GM21737 (cell line): ENCODE measurements at regions not wholly inside any gene's neighbourhood (a gene's known extent, or its start where the extent isn't known, plus 50 kb on each side); places are given as distances from the start of the nearest gene placed in this dataset.
"Not testable (repeated sequence)": the region's sequence is repeated elsewhere in the genome, so short reads cannot be mapped to it uniquely, and the experiment has no call there.

Source experiments
- ATAC-seq: cut with Tn5 transposase; IDR thresholded peaks from one replicate; pipeline ENCODE4 v1.9.1; 2021; ENCODE audit warnings: mild to moderate bottlenecking, moderate library complexity; ENCODE audit not compliant: unreplicated experiment

- no peak for ATAC-seq
Observed at GRCh38 chr6:155894262-155894661, 438.6 kb upstream of the NOX3 start.

GRCh38 chr6:155890409-155890808 lies 434.8 kb upstream of the NOX3 start:
- no peak for ATAC-seq

GRCh38 chr6:155889410-155889809 lies 433.8 kb upstream of the NOX3 start:
- no peak for ATAC-seq

- ATAC-seq = no peak
Observed at GRCh38 chr6:155887421-155887820, 431.8 kb upstream of the NOX3 start.

- no peak for ATAC-seq
Observed at GRCh38 chr6:155883741-155884140, 428.1 kb upstream of the NOX3 start.

GRCh38 chr6:155883334-155883731 lies 427.7 kb upstream of the NOX3 start:
- ATAC-seq = no peak

DNA sequence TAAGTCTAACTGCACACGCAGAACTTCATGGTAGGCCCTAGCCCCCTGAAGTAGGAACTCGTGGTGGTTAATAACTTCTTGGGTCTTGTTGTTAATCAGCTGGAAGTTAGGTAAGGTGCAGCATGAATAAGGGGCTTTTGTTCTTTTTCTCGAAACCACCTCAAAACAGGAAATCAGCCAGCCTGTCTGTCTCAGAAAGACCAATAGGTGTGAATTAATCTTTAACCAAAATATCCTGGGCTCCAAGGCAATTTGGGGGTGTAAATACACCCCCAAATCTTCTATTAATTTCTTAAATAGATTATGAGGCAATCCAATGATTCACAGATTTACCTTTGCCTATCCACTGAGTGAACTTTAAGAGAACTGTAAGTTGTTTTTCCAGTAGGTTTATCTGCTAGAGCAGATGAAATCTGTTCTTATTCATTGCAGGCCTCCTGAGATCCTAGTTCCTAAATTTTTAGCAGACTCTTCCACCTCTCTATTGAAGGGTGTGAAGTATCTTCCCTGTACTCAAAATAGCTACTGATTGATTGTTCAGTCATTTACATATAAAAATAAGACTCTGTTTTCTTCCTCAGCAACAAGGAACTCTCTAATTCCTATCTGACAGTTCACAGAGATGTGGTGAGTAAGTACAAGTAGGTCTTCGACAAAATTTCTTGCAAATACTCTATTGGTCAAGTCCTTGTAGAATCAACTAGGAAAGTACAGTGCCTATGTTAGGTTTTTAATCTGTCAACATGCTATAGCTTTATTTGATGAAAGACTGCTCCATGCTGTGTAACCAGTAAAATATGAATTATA lies 427.1 kb upstream of the NOX3 start:
- ATAC-seq = peak; percentile 91

- no peak for ATAC-seq
Observed at GRCh38 chr6:155881826-155882526, 426.3 kb upstream of the NOX3 start.

GRCh38 chr6:155880900-155881299 lies 425.3 kb upstream of the NOX3 start:
- ATAC-seq = no peak

GRCh38 chr6:155872961-155873360 lies 417.3 kb upstream of the NOX3 start:
- no peak for ATAC-seq

DNA sequence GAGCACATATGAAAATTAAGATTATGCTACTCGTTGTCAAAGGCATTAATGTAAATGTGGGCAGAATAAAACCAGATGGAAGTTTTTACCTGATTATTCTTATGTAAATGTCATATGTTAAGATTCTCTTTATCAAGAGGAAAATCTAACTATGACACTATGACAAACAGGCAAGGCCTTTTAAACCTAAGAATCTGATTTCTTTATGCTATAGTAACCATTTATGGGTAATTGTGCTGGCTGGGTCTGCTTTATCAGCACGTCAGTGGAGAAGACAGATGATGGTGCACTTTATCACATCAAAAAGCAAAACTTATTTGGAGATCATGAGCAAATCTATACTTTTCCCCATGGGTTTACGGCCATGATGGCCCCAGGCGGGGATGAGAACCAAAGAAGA lies 412.0 kb upstream of the NOX3 start:
- ATAC-seq = no peak

- not testable (repeated sequence) for ATAC-seq
Observed at GRCh38 chr6:155866676-155867390, 411.2 kb upstream of the NOX3 start.

DNA sequence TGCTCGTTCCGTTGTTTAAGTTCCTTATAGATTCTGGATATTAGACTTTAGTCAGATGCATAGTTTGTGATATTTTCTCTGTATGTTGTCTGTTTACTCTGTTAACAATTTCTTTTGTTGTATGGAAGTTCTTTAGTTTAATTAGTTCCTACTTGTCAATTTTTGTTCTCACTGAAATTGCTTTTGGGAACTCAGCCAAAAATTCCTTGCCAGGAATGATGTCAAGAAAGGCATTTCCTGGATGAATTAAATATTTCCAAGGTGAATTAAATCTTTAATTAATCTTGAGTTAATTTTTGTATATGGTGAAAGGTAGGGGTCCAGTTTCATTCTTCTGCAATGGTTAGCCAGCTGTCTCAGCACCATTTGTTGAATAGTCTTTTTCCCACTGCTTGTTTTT lies 406.2 kb upstream of the NOX3 start:
- no peak for ATAC-seq

- ATAC-seq = not testable (repeated sequence)
Observed at GRCh38 chr6:155858906-155859305, 403.3 kb upstream of the NOX3 start.

- ATAC-seq = no peak
Observed at GRCh38 chr6:155854787-155855186, 399.1 kb upstream of the NOX3 start.

- ATAC-seq = no peak
Observed at GRCh38 chr6:155853011-155853410, 397.4 kb upstream of the NOX3 start.

DNA sequence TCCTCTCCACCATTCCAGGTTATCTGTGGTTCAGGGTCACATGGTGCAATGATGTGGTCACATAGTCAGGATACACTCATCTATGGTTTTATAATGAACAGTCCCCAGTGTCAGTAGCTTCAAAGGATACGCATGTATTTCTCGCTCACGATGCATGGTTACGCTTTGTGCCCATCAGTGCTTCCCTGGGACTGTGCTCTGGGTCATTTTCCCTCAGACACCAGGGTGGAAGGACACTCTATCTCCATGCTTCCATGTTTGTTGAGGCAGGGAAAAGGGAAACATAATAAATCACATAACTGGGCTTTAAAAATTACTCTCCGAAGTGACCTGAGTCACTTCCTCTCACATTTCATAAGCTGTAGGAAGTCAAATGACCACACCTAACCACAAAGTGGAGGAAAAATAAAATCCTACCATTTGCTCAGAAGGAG lies 394.8 kb upstream of the NOX3 start:
- no peak for ATAC-seq

DNA sequence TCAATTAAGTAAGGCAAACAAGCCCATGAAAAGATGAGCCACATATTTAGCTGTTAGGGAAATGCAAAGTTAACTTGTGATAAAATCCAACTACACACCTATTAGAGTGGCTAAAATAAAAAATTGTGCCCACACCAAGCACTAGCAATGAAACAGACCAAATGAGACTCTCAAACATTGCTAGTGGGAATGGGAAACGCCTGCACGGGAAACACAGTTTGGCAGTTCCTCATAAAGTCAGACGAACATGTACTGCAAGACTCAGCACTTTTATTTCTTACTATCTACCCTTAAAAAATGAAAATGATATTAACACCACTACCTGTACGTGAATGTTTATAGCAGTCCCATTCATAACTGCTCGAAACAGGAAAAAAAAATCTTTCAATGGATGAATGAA lies 392.1 kb upstream of the NOX3 start:
- ATAC-seq = no peak

DNA sequence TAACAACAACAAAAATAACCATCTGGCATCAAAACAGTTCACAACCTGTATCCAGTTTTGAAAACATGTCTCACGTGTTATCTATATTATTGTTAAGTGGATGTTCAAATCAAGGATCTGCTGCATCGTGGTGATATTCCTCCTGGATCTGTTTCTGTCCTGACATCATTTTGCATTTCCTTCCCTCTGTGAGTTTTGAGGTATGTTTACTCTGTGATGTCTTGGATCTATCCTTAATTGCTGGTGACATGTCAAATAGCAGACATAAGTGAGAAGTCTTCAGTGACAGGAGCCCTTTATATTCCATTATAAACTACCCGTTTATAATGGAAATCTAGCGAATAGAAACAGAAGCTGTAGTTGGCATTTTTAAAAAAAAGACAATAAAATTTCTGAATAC lies 381.8 kb upstream of the NOX3 start:
- no peak for ATAC-seq

GRCh38 chr6:155832596-155832995 lies 377.0 kb upstream of the NOX3 start:
- no peak for ATAC-seq

- no peak for ATAC-seq
Observed at GRCh38 chr6:155830531-155830930, 374.9 kb upstream of the NOX3 start.

- ATAC-seq = no peak
Observed at GRCh38 chr6:155829646-155830045, 374.0 kb upstream of the NOX3 start.
